Ovary (tissue), 3 donors: ENCODE measurements at regions not wholly inside any gene's neighbourhood (a gene's known extent, or its start where the extent isn't known, plus 50 kb on each side); places are given as distances from the start of the nearest gene placed in this dataset.

Experiments
- CTCF ChIP-seq, 3 donors: fragments of 450-650 bp in 2 of 3; fragments of 200-600 bp in 1 of 3; IDR thresholded peaks; one replicate each; pipeline versions ENCODE4 v1.5.1 to v1.8.0; 2016 to 2022; ENCODE audit warnings: antibody characterized with exemption in 3 of 3, mild to moderate bottlenecking in 1 of 3
- EP300 ChIP-seq: sonication (generic); formaldehyde crosslinking; IDR thresholded peaks from one replicate; pipeline ENCODE4 v1.6.1; 2017; ENCODE audit warnings: antibody characterized with exemption
- POLR2A ChIP-seq: fragments of 450-650 bp; IDR thresholded peaks from one replicate; pipeline ENCODE4 v1.6.1; 2017; ENCODE audit warnings: antibody characterized with exemption, mild to moderate bottlenecking, moderate library complexity
- donor health status: DM: no; HTN: no; CAD: no.

GRCh38 chr7:155236386-155236785, 61.3 kb upstream of the INSIG1 start:
- no peak for TF ChIP-seq POLR2A
- no peak for TF ChIP-seq CTCF (IDR thresholded peaks at IDR 0.05)
- TF ChIP-seq EP300 = no peak
